Activated CD4-positive, alpha-beta T cell treated with anti-CD3 and anti-CD28 coated beads, Interleukin-2, amount 10 ng/mL, durations not matched to agents 24 days and 14 days (primary cell): ENCODE measurements at regions not wholly inside any gene's neighbourhood (a gene's known extent, or its start where the extent isn't known, plus 50 kb on each side); places are given as distances from the start of the nearest gene placed in this dataset.
"Not testable (repeated sequence)": the region's sequence is repeated elsewhere in the genome, so short reads cannot be mapped to it uniquely, and the experiment has no call there.

ENCODE experiments used
- DNase-seq: peaks from one replicate; pipeline ENCODE4 v3.0.0; 2022
- H3K27ac Mint-ChIP-seq: one replicate; pipeline ENCODE4 v1.8.0; 2022; ENCODE audit warnings: mild to moderate bottlenecking, mixed read lengths
- H3K27me3 Mint-ChIP-seq: one replicate; pipeline ENCODE4 v1.8.0; 2022; ENCODE audit warnings: mixed read lengths
- H3K36me3 Mint-ChIP-seq: one replicate; pipeline ENCODE4 v1.8.0; 2022; ENCODE audit warnings: low read depth, mild to moderate bottlenecking, mixed read lengths
- H3K4me1 Mint-ChIP-seq: one replicate; pipeline ENCODE4 v1.8.0; 2021; ENCODE audit warnings: mixed read lengths
- H3K4me3 Mint-ChIP-seq: one replicate; pipeline ENCODE4 v1.8.0; 2022; ENCODE audit warnings: mild to moderate bottlenecking, moderate library complexity, mixed read lengths
- H3K9me3 Mint-ChIP-seq: one replicate; pipeline ENCODE4 v1.8.0; 2021; ENCODE audit warnings: mixed read lengths
- intact Hi-C: fragments of 100-400 bp; cut with micrococcal nuclease; formaldehyde crosslinking; loops from one replicate; pipeline ENCODE4 v1.15.1; 2023

- Mint-ChIP-seq H3K36me3 (no peaks in the 10 kb centered on the region), H3K4me3 (no peak overlapping the region), H3K4me1 (no peaks in the 10 kb centered on the region), H3K27me3 (no peaks in the 10 kb centered on the region), H3K27ac (no peak overlapping the region), H3K9me3 (no peaks in the 10 kb centered on the region)
- DNase-seq: no peak
- intact Hi-C loops: no loop called here
Measured at GRCh38 chr15:77895742-77896141, 181.8 kb downstream of the TBC1D2B start.

GRCh38 chr15:77895145-77895544 is 182.4 kb downstream of the TBC1D2B start:
- H3K36me3 Mint-ChIP-seq, H3K27ac Mint-ChIP-seq, intact Hi-C loops, H3K9me3 Mint-ChIP-seq, H3K27me3 Mint-ChIP-seq, H3K4me3 Mint-ChIP-seq, DNase-seq, H3K4me1 Mint-ChIP-seq: not testable (repeated sequence)

GRCh38 chr15:77893671-77894640 is 183.6 kb downstream of the TBC1D2B start:
- H3K9me3 Mint-ChIP-seq, H3K27me3 Mint-ChIP-seq, H3K4me3 Mint-ChIP-seq, DNase-seq, H3K27ac Mint-ChIP-seq, H3K4me1 Mint-ChIP-seq, H3K36me3 Mint-ChIP-seq, intact Hi-C loops: not testable (repeated sequence)

GRCh38 chr15:77893246-77893645 is 184.3 kb downstream of the TBC1D2B start:
- not testable (repeated sequence) for H3K9me3 Mint-ChIP-seq

GRCh38 chr15:77892335-77892734 is 185.2 kb downstream of the TBC1D2B start:
- no peaks in the 10 kb centered on the region for H3K36me3 Mint-ChIP-seq
- DNase-seq: no peak
- H3K9me3 Mint-ChIP-seq: no peaks in the 10 kb centered on the region
- H3K4me1 Mint-ChIP-seq: no peaks in the 10 kb centered on the region
- H3K4me3 Mint-ChIP-seq: no peak overlapping the region
- H3K27ac Mint-ChIP-seq: no peak overlapping the region
- no peaks in the 10 kb centered on the region for H3K27me3 Mint-ChIP-seq
- intact Hi-C loops: no loop called here

More at GRCh38 chr15:77893246-77893645, 184.3 kb downstream of the TBC1D2B start:
- intact Hi-C loops, H3K27ac Mint-ChIP-seq, H3K4me3 Mint-ChIP-seq, H3K36me3 Mint-ChIP-seq, DNase-seq, H3K27me3 Mint-ChIP-seq, H3K4me1 Mint-ChIP-seq: not testable (repeated sequence)

GRCh38 chr15:77891862-77892261 is 185.6 kb downstream of the TBC1D2B start:
- H3K27ac Mint-ChIP-seq, DNase-seq, intact Hi-C loops, H3K36me3 Mint-ChIP-seq, H3K4me1 Mint-ChIP-seq, H3K27me3 Mint-ChIP-seq, H3K9me3 Mint-ChIP-seq, H3K4me3 Mint-ChIP-seq: not testable (repeated sequence)

- H3K4me1 Mint-ChIP-seq, H3K27ac Mint-ChIP-seq, H3K4me3 Mint-ChIP-seq, H3K36me3 Mint-ChIP-seq, H3K9me3 Mint-ChIP-seq, DNase-seq, intact Hi-C loops, H3K27me3 Mint-ChIP-seq: not testable (repeated sequence)
Measured at GRCh38 chr15:77890911-77891801, 186.4 kb downstream of the TBC1D2B start.

- intact Hi-C loops, H3K4me3 Mint-ChIP-seq, H3K36me3 Mint-ChIP-seq, DNase-seq, H3K4me1 Mint-ChIP-seq, H3K9me3 Mint-ChIP-seq, H3K27ac Mint-ChIP-seq, H3K27me3 Mint-ChIP-seq: not testable (repeated sequence)
Measured at GRCh38 chr15:77889828-77890725, 187.4 kb downstream of the TBC1D2B start.

GRCh38 chr15:77889009-77889806 is 188.3 kb downstream of the TBC1D2B start:
- no peaks in the 10 kb centered on the region for H3K27me3 Mint-ChIP-seq

GRCh38 chr15:77887563-77888429 is 189.7 kb downstream of the TBC1D2B start:
- H3K9me3 Mint-ChIP-seq, DNase-seq: not testable (repeated sequence)

More at GRCh38 chr15:77889009-77889806, 188.3 kb downstream of the TBC1D2B start:
- no peak overlapping the region for H3K4me3 Mint-ChIP-seq
- no peaks in the 10 kb centered on the region for H3K4me1 Mint-ChIP-seq
- H3K9me3 Mint-ChIP-seq: no peaks in the 10 kb centered on the region
- H3K27ac Mint-ChIP-seq: no peak overlapping the region
- intact Hi-C loops: no loop called here
- no peak for DNase-seq
- no peaks in the 10 kb centered on the region for H3K36me3 Mint-ChIP-seq

GRCh38 chr15:77886805-77887448 is 190.6 kb downstream of the TBC1D2B start:
- no peak overlapping the region for H3K27ac Mint-ChIP-seq
- no peaks in the 10 kb centered on the region for H3K9me3 Mint-ChIP-seq
- intact Hi-C loops: no loop called here
- H3K36me3 Mint-ChIP-seq: no peaks in the 10 kb centered on the region
- no peak overlapping the region for H3K4me3 Mint-ChIP-seq
- DNase-seq: no peak
- no peaks in the 10 kb centered on the region for H3K27me3 Mint-ChIP-seq
- H3K4me1 Mint-ChIP-seq: no peaks in the 10 kb centered on the region

More at GRCh38 chr15:77887563-77888429, 189.7 kb downstream of the TBC1D2B start:
- H3K27ac Mint-ChIP-seq, H3K4me1 Mint-ChIP-seq, H3K27me3 Mint-ChIP-seq, H3K4me3 Mint-ChIP-seq, intact Hi-C loops, H3K36me3 Mint-ChIP-seq: not testable (repeated sequence)
